SK-N-MC (cell line): ENCODE measurements at regions not wholly inside any gene's neighbourhood (a gene's known extent, or its start where the extent isn't known, plus 50 kb on each side); places are given as distances from the start of the nearest gene placed in this dataset.
"Not testable (repeated sequence)": the region's sequence is repeated elsewhere in the genome, so short reads cannot be mapped to it uniquely, and the experiment has no call there.

Experiments
- DNase-seq: peaks from one replicate; pipeline ENCODE4 v3.0.0-alpha.2; 2011; ENCODE audit warnings: low read depth, low spot score
- H3K27ac ChIP-seq: fragments of 200-600 bp; sonication (generic); 2 replicates; pipeline ENCODE4 v1.5.1; 2016; ENCODE audit warnings: mixed run types
- H3K36me3 ChIP-seq: fragments of 200-600 bp; sonication (generic); 2 replicates; pipeline ENCODE4 v1.6.1; 2017; ENCODE audit warnings: antibody characterized with exemption, low read length, mixed read lengths; ENCODE audit not compliant: insufficient read depth
- H3K4me3 ChIP-seq: fragments of 200-600 bp; sonication (generic); 2 replicates; pipeline ENCODE4 v1.5.1; 2016
- H3K9ac ChIP-seq: fragments of 200-600 bp; sonication (generic); 2 replicates; pipeline ENCODE4 v1.8.0; 2017; ENCODE audit warnings: mixed run types, mixed read lengths; ENCODE audit not compliant: insufficient read length
- H3K9me3 ChIP-seq: fragments of 200-600 bp; sonication (generic); 2 replicates; pipeline ENCODE4 v1.6.1; 2017; ENCODE audit warnings: low read depth, mild to moderate bottlenecking, antibody characterized with exemption, low read length, moderate library complexity, mixed read lengths
- EZH2 ChIP-seq: fragments of 200-600 bp; sonication (generic); IDR thresholded peaks from one replicate; pipeline ENCODE4 v1.6.1; 2017; ENCODE audit warnings: antibody characterized with exemption
- FOXP2 ChIP-seq: optimal IDR thresholded peaks from 2 replicates; pipeline ENCODE3; 2011; ENCODE audit warnings: mild to moderate bottlenecking, moderate library complexity; ENCODE audit not compliant: insufficient read depth; ENCODE audit errors: extremely low read length, control extremely low read depth
- POLR2AphosphoS5 ChIP-seq: IDR thresholded peaks from 2 replicates; pipeline ENCODE4 v1.6.1; 2012; ENCODE audit warnings: mild to moderate bottlenecking, low read depth, low read length, borderline replicate concordance

DNA sequence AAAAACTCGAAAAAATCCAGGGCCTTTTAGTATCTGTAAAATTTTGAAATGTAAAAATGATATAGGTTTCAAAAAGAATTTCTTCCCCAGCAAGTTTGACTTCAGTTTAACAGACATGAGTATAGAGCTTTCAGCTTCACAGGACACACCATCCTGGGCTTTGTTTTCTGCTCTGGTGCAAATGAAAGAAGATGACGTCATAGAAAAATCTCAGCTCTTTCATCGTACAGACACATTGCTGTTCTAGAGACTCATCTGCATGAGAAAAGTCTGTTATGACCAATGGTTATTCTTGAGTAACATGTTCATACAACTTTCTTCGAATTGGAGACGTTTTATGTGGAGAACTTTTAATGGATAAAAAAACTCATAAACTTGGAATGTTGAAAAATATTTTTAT, 111.7 kb upstream of the DYNAP start:
- no peak for TF ChIP-seq EZH2
- no peak for TF ChIP-seq FOXP2
- TF ChIP-seq POLR2AphosphoS5: no peak
- DNase-seq: no peak
- no peaks in the 10 kb centered on the region for H3K9me3 ChIP-seq
- H3K4me3 ChIP-seq: no peak overlapping the region
- no peaks in the 10 kb centered on the region for H3K36me3 ChIP-seq
- no peak overlapping the region for H3K9ac ChIP-seq
- no peak overlapping the region for H3K27ac ChIP-seq

- no peaks in the 10 kb centered on the region for H3K36me3 ChIP-seq
- H3K9me3 ChIP-seq: no peaks in the 10 kb centered on the region
- H3K27ac ChIP-seq: no peak overlapping the region
- no peak overlapping the region for H3K4me3 ChIP-seq
- H3K9ac ChIP-seq: no peak overlapping the region
- TF ChIP-seq POLR2AphosphoS5 (no peak), EZH2 (no peak), FOXP2 (no peak)
- no peak for DNase-seq
These were observed 110.4 kb upstream of the DYNAP start for GRCh38 chr18:54480616-54481015.

DNA sequence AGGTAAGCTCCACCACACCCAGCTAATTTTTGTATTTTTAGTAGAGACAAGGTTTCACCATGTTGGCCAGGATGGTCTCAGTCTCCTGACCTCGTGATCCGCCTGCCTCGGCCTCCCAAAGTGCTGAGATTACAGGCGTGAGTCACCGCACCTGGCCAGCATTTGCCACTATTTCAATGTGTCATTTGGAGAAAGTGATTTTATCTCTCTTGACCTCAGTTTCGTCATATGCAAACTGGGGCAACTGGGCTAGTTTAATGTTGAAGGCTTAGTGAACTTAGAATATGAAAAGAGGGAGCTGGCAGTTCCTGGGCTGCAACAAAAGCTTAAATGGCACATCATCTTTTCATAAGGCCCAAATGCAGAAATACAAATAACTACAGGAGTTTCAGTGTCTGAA, 88.6 kb upstream of the DYNAP start:
- not testable (repeated sequence) for H3K9me3 ChIP-seq, H3K36me3 ChIP-seq, H3K4me3 ChIP-seq, DNase-seq, H3K27ac ChIP-seq, H3K9ac ChIP-seq

GRCh38 chr18:54503131-54503894, 87.7 kb upstream of the DYNAP start:
- Histone ChIP-seq H3K27ac (no peak overlapping the region), H3K9me3 (no peaks in the 10 kb centered on the region), H3K36me3 (no peaks in the 10 kb centered on the region), H3K4me3 (no peak overlapping the region), H3K9ac (no peak overlapping the region)
- TF ChIP-seq EZH2 (no peak), FOXP2 (no peak), POLR2AphosphoS5 (no peak)
- no peak for DNase-seq

- H3K4me3 ChIP-seq: no peak overlapping the region
- H3K9ac ChIP-seq: no peak overlapping the region
- H3K9me3 ChIP-seq: no peaks in the 10 kb centered on the region
- DNase-seq: no peak
- TF ChIP-seq EZH2 (no peak), FOXP2 (no peak), POLR2AphosphoS5 (no peak)
- H3K27ac ChIP-seq: no peak overlapping the region
- H3K36me3 ChIP-seq: no peaks in the 10 kb centered on the region
These were observed 84.4 kb upstream of the DYNAP start for GRCh38 chr18:54506516-54507261.

GRCh38 chr18:54509793-54510192, 81.3 kb upstream of the DYNAP start:
- DNase-seq: no peak
- no peak overlapping the region for H3K9ac ChIP-seq
- no peaks in the 10 kb centered on the region for H3K36me3 ChIP-seq
- TF ChIP-seq POLR2AphosphoS5 (no peak), EZH2 (no peak), FOXP2 (no peak)
- H3K9me3 ChIP-seq: no peaks in the 10 kb centered on the region
- no peak overlapping the region for H3K4me3 ChIP-seq
- no peak overlapping the region for H3K27ac ChIP-seq

DNA sequence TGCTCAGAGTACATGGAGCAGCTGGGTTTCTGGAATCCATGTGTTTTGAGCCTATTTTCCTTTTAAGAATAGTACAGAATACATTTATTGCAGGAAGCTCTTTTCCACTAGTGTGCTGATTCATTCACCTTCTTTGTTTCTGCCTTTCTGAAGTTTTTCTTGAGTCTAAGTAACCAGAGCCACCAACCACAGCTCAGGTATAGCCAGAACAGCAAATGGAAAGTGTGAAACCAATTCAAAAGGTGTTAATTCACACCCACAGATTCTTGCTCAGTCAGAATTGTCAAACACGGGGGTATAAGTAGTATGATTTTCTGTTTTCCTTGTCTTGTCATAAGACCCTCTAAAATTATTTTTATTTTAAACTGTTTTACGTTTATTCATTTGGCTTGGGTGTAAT, 75.9 kb upstream of the DYNAP start:
- Histone ChIP-seq H3K36me3 (no peaks in the 10 kb centered on the region), H3K4me3 (no peak overlapping the region), H3K9ac (no peak overlapping the region), H3K27ac (no peak overlapping the region), H3K9me3 (no peaks in the 10 kb centered on the region)
- DNase-seq: no peak
- TF ChIP-seq EZH2: no peak
- TF ChIP-seq FOXP2: no peak
- TF ChIP-seq POLR2AphosphoS5: no peak

GRCh38 chr18:54517521-54517920, 73.5 kb upstream of the DYNAP start:
- no peaks in the 10 kb centered on the region for H3K9me3 ChIP-seq
- TF ChIP-seq FOXP2: no peak
- TF ChIP-seq EZH2: no peak
- no peak for TF ChIP-seq POLR2AphosphoS5
- H3K4me3 ChIP-seq: no peak overlapping the region
- no peak overlapping the region for H3K9ac ChIP-seq
- no peak overlapping the region for H3K27ac ChIP-seq
- DNase-seq: no peak
- no peaks in the 10 kb centered on the region for H3K36me3 ChIP-seq
